Right lung (tissue), 2 donors: ENCODE measurements at regions not wholly inside any gene's neighbourhood (a gene's known extent, or its start where the extent isn't known, plus 50 kb on each side); places are given as distances from the start of the nearest gene placed in this dataset.
"Not testable (repeated sequence)": the region's sequence is repeated elsewhere in the genome, so short reads cannot be mapped to it uniquely, and the experiment has no call there.

Experiments
- DNase-seq, 2 donors: peaks; one replicate each; pipeline ENCODE4 v3.0.0-alpha.2; 2013

- DNase-seq: no peak
Observed at GRCh38 chr12:86597431-86597830, 341.2 kb upstream of the MGAT4C start.

- DNase-seq: no peak
Observed at GRCh38 chr12:86590296-86590695, 334.1 kb upstream of the MGAT4C start.

GRCh38 chr12:86574143-86574542 lies 318.0 kb upstream of the MGAT4C start:
- DNase-seq: no peak

DNA sequence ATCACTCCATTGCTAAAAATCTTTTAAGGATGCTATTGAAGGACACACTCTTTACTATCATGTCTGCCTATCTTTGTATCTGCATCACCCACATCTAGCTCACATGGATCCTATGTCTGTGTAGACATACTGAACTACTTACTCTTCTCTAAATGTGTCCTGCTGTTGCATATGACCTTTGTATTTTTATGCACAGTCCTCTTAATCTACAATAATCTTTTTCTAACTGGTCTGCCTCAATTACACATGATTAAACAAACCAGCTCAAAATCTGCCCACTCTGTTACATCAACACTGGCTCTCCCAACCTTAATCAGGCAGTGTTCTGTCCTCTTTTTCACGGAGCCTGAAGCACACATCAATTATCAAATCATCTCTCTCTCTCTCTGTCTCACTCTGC lies 316.3 kb upstream of the MGAT4C start:
- DNase-seq: no peak

DNA sequence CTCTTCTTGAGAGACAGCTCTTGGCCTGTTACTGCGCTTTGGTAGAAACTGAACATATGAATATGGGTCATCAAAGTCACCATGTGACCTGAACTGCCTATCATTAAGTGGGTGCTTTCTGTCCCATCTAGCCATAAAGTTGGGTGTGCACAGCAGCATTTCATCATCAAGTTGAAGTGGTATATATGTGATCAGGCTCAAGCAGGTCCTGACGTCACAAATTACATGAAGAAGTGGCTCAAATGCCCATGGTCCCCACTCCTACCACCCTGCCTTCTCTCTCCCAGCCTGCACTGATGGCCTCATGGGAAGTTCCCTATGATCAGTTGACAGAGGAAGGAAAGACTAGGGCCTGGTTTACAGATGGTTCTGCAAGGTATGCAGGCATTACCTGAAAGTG lies 308.8 kb upstream of the MGAT4C start:
- no peak for DNase-seq

GRCh38 chr12:86555491-86555890 lies 299.3 kb upstream of the MGAT4C start:
- not testable (repeated sequence) for DNase-seq

DNA sequence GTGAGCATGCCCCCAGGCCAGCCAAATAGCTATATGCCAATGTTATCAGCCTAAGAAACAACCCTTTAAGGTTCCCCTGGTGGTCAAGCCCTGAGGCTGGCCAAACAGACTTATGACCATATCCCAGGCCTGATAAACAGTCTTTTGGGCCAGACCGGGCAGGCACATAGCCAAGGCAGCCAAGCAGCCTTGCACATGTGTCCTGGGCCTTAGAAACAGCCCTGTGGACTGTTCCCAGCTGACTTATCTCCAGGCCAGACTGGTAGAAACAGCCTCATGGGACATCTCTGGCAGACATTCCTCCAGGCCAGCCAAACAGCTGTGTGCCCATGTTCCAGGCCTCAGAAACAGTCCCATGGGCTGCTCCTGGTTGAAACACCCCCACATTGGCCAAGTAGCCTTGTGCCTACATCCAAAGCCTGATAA lies 295.0 kb upstream of the MGAT4C start:
- no peak for DNase-seq

- no peak for DNase-seq
Observed at GRCh38 chr12:86550218-86551145, 294.3 kb upstream of the MGAT4C start.

DNA sequence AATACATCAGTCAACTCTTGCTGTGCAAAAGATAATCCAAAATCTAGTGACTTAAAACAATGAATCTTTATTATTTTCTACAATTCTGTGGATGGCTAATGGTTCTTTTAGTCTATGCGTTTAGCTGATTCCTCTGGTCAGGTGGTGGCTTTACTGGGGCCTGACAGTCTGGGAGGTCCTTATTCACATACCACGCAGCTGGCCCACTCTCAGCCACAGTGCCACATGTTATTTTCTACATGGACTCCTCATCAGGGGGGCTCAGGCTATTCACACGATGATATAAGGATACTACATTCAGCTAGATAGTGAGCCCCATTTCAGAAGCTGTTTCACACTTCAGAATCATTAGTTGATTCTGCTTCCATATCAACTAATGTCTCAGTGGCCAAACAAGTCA lies 287.5 kb upstream of the MGAT4C start:
- no peak for DNase-seq

- DNase-seq: no peak
Observed at GRCh38 chr12:86530996-86531655, 274.9 kb upstream of the MGAT4C start.

DNA sequence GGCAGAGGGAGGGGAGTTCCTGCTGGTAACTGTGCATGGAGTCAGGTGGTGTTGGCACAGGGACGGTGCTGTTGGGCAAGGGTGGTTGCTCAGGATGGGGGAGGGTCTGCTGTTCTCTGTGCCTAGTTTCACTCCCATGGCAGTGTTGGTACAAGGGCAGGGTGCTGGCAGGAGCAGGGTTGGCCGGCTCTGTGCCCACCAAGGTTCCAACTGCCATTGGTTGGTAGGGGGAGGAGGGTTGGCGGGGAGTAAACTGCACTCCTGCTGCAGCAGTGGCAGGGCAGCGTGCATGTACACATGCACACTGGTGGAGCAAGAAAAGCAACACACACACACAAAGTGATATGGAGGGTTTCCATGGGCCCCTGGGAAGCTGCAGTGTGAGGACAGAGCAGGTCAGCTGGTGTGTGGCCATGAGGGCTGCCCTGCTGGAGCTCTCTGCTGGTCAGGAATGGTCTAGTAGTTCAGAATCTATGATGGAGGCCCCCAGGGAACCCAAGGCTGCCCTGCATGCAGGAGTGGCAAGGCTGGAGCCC lies 269.9 kb upstream of the MGAT4C start:
- DNase-seq: no peak

DNA sequence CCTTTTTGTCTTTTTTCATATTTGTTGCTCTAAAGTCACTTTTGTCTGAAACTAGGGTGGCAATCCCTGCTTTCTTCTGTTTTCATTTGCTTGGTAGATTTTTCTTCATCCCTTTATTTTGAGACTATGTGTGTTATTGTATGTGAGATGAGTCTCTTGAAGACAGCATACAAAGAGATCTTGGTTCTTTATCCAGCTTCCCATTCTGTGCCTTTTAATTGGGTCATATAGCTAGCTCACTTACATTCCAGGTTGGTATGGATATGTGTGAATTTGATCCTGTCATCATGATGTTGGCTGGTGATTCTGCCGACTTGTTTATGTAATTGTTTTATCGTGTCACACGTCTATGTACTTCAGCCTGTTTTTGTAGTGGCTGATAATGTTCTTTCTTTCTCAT lies 267.7 kb upstream of the MGAT4C start:
- DNase-seq: no peak

DNA sequence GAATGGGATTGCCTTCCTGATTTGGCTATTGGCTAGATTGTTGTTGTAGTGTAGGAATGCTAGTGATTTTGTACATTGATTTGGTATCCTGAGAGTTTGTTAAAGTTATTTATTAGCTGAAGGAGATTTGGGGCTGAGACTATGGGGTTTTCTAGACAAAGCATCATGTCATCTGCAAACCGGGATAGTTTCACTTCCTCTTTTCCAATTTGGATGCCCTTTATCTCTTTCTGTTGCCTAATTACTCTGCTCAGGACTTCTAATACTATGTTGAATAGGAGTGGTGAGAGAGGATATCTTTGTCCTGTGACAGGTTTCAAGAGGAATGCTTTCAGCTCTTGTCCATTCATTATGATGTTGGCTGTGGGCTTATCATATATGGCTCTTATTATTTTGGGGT lies 265.7 kb upstream of the MGAT4C start:
- no peak for DNase-seq

GRCh38 chr12:86513226-86513625 lies 257.0 kb upstream of the MGAT4C start:
- DNase-seq: peak in 1 of 2 donors; percentile 4

- no peak for DNase-seq
Observed at GRCh38 chr12:86496595-86496994, 240.4 kb upstream of the MGAT4C start.

- DNase-seq: no peak
Observed at GRCh38 chr12:86484473-86484872, 228.3 kb upstream of the MGAT4C start.

- DNase-seq: peak; percentile 45 to 66
Observed at GRCh38 chr12:86473231-86473630, 217.0 kb upstream of the MGAT4C start.

DNA sequence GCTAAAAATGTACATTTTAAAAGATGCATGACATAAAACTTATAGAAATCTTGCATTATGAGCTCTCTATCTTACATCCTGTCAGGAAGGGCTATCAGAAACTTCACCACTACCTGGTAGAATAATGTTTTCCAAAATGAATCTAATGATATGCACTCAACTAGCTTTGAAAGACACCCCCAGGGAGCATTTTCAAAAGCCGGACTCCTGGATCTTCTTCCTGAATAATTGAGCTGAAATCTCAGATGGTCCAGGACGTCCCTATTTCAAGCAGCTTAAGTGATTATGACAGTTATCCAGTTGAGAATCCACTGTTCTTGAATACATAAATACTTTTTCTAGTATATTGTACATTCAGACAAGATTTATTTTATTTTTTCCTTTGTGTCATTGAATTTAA lies 200.6 kb upstream of the MGAT4C start:
- DNase-seq: no peak

- DNase-seq: no peak
Observed at GRCh38 chr12:86456241-86456640, 200.1 kb upstream of the MGAT4C start.

- no peak for DNase-seq
Observed at GRCh38 chr12:86445356-86445755, 189.2 kb upstream of the MGAT4C start.

- no peak for DNase-seq
Observed at GRCh38 chr12:86435053-86435452, 178.9 kb upstream of the MGAT4C start.

GRCh38 chr12:86429824-86430223 lies 173.6 kb upstream of the MGAT4C start:
- DNase-seq: no peak

DNA sequence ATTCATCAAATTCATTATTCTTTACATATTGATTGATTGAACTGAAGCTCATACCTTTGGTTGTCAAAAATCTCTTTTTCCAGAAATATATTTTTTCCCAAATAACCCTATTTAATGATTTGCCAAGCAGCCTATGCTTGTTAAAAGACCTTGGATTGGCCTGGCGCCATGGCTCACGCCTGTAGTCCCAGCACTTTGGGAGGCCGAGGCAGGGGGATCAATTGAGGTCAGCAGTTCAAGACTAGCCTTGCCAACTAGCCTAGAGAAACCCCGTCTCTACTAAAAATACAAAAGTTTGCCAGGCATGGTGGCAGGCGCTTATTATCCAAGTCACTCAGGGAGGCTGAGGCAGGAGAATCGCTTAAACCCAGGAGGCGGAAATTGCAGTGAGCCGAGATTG lies 165.1 kb upstream of the MGAT4C start:
- no peak for DNase-seq
